Esophagus muscularis mucosa (tissue), 3 donors: ENCODE measurements at regions not wholly inside any gene's neighbourhood (a gene's known extent, or its start where the extent isn't known, plus 50 kb on each side); places are given as distances from the start of the nearest gene placed in this dataset.

Source experiments
- POLR2AphosphoS5 ChIP-seq, 2 donors: sonication (generic); formaldehyde crosslinking; IDR thresholded peaks; one replicate each; pipeline ENCODE4 v1.6.1; 2017; ENCODE audit warnings: antibody characterized with exemption in 2 of 2
- TF ChIP-seq, protein P1 (sequence below), 3 experiments: fragments of 200-600 bp in 2 of 3; fragments of 450-650 bp in 1 of 3; sonication (generic) in 2 of 3; IDR thresholded peaks; one replicate each; pipeline ENCODE4 v1.5.1; 2017 to 2019; ENCODE audit warnings: antibody characterized with exemption in 3 of 3, mild to moderate bottlenecking in 2 of 3, moderate library complexity in 1 of 3

DNA sequence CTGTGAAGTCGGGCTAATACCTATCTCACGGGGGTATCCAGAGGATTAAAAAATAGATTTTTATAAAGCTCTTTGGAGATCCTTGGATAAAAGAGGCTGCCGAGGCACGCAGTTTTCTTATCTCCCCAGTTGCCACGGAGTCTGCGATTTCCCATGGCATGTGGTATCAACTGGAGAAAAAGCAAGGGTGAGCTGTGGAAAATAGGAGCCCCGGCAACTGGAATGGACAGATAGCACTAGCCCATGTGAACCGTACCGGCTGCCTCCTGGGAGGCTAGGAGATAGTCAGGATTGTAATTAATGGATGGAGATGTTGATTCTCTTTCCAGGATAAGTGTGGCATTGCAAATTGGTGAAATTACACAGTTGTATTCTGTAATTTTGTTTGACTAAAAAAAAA is 407.6 kb upstream of the KCNH7 start:
- TF ChIP-seq, protein P1, sequence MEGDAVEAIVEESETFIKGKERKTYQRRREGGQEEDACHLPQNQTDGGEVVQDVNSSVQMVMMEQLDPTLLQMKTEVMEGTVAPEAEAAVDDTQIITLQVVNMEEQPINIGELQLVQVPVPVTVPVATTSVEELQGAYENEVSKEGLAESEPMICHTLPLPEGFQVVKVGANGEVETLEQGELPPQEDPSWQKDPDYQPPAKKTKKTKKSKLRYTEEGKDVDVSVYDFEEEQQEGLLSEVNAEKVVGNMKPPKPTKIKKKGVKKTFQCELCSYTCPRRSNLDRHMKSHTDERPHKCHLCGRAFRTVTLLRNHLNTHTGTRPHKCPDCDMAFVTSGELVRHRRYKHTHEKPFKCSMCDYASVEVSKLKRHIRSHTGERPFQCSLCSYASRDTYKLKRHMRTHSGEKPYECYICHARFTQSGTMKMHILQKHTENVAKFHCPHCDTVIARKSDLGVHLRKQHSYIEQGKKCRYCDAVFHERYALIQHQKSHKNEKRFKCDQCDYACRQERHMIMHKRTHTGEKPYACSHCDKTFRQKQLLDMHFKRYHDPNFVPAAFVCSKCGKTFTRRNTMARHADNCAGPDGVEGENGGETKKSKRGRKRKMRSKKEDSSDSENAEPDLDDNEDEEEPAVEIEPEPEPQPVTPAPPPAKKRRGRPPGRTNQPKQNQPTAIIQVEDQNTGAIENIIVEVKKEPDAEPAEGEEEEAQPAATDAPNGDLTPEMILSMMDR (IDR thresholded peaks at IDR 0.05): no peak
- TF ChIP-seq POLR2AphosphoS5 (IDR thresholded peaks at IDR 0.05): no peak
